Breast epithelium (tissue), 4 donors: ENCODE measurements at regions not wholly inside any gene's neighbourhood (a gene's known extent, or its start where the extent isn't known, plus 50 kb on each side); places are given as distances from the start of the nearest gene placed in this dataset.

Experiments
- DNase-seq, 2 donors: peaks; one replicate each; pipeline ENCODE4 v3.0.0-alpha.2; 2019; ENCODE audit warnings: low spot score in 2 of 2
- H3K27ac ChIP-seq, 2 donors: fragments of 200-600 bp; sonication (generic) in 1 of 2; one replicate each; pipeline ENCODE4 v1.5.1; 2016 to 2019; ENCODE audit warnings: mild to moderate bottlenecking in 1 of 2
- H3K27me3 ChIP-seq, 2 donors: fragments of 200-600 bp; sonication (generic) in 1 of 2; one replicate each; pipeline versions ENCODE4 v1.5.1 to v1.6.0; 2017 to 2019; ENCODE audit warnings: control low read depth in 1 of 2, mild to moderate bottlenecking in 1 of 2
- H3K36me3 ChIP-seq: fragments of 200-600 bp; one replicate; pipeline ENCODE4 v1.5.1; 2019
- H3K4me1 ChIP-seq, 2 donors: fragments of 200-600 bp; sonication (generic); one replicate each; pipeline ENCODE4 v1.5.1; 2016 to 2019; ENCODE audit warnings: control low read depth in 1 of 2
- H3K4me3 ChIP-seq, 3 donors: fragments of 200-600 bp; sonication (generic); 1 replicate in 2 of 3; 2 replicates in 1 of 3; pipeline ENCODE4 v1.5.1; 2016 to 2019; ENCODE audit warnings: mild to moderate bottlenecking in 3 of 3, moderate library complexity in 2 of 3
- H3K9me3 ChIP-seq, 2 donors: fragments of 200-600 bp; sonication (generic) in 1 of 2; one replicate each; pipeline ENCODE4 v1.5.1; 2016 to 2019; ENCODE audit warnings: control low read depth in 1 of 2
- CTCF ChIP-seq, 3 donors: fragments of 450-650 bp; IDR thresholded peaks; one replicate each; pipeline ENCODE4 v1.5.1; 2016 to 2017; ENCODE audit warnings: antibody characterized with exemption in 3 of 3, mild to moderate bottlenecking in 3 of 3, moderate library complexity in 3 of 3
- POLR2A ChIP-seq: fragments of 450-650 bp; IDR thresholded peaks from one replicate; pipeline ENCODE4 v1.6.1; 2016; ENCODE audit warnings: antibody characterized with exemption, mild to moderate bottlenecking, moderate library complexity
- POLR2AphosphoS5 ChIP-seq, 3 donors: sonication (generic); formaldehyde crosslinking; IDR thresholded peaks; one replicate each; pipeline ENCODE4 v1.6.1; 2017; ENCODE audit warnings: antibody characterized with exemption in 3 of 3
- intact Hi-C: fragments of 100-400 bp; cut with DNase I; formaldehyde crosslinking; loops from one replicate; pipeline ENCODE4 v1.15.1; 2023; ENCODE audit warnings: low total_unique reads

GRCh38 chr16:85459529-85460251 lies 153.4 kb upstream of the GSE1 start:
- no peak overlapping the region for H3K4me3 ChIP-seq
- H3K4me1 ChIP-seq: peaks cover 19 to 20% of the 10 kb centered on the region in 2 donors
- DNase-seq: peak in 1 of 2 donors; percentile 30
- peak overlapping the region; percentile 43 to 89 for H3K27ac ChIP-seq
- intact Hi-C loops: no loop called here
- no peaks in the 10 kb centered on the region for H3K27me3 ChIP-seq
- TF ChIP-seq CTCF (IDR thresholded peaks at IDR 0.05) (no peak), POLR2AphosphoS5 (IDR thresholded peaks at IDR 0.05) (peak; percentile 39 to 91 (median 83))
- no peaks in the 10 kb centered on the region for H3K36me3 ChIP-seq
- H3K9me3 ChIP-seq: no peaks in the 10 kb centered on the region

GRCh38 chr16:85460252-85461021 lies 152.7 kb upstream of the GSE1 start:
- intact Hi-C loops: no loop called here
- Histone ChIP-seq H3K4me3 (no peak overlapping the region), H3K27ac (peak overlapping the region; percentile 43 to 89), H3K36me3 (no peaks in the 10 kb centered on the region), H3K27me3 (no peaks in the 10 kb centered on the region), H3K4me1 (peaks cover 19 to 20% of the 10 kb centered on the region in 2 donors), H3K9me3 (no peaks in the 10 kb centered on the region)
- no peak for DNase-seq
- no peak for TF ChIP-seq CTCF (IDR thresholded peaks at IDR 0.05)
- no peak for TF ChIP-seq POLR2A
- no peak for TF ChIP-seq POLR2AphosphoS5 (IDR thresholded peaks at IDR 0.05)

GRCh38 chr16:85461022-85461813 lies 151.9 kb upstream of the GSE1 start:
- H3K36me3 ChIP-seq: no peaks in the 10 kb centered on the region
- peak overlapping the region; percentile 43 to 89 for H3K27ac ChIP-seq
- intact Hi-C loops: no loop called here
- peaks cover 20 to 22% of the 10 kb centered on the region in 2 donors for H3K4me1 ChIP-seq
- H3K9me3 ChIP-seq: no peaks in the 10 kb centered on the region
- no peak for DNase-seq
- H3K27me3 ChIP-seq: no peaks in the 10 kb centered on the region
- TF ChIP-seq CTCF (IDR thresholded peaks at IDR 0.05) (no peak), POLR2AphosphoS5 (IDR thresholded peaks at IDR 0.05) (peak in 1 of 3 donors; percentile 70)
- peak overlapping the region in 2 of 3 donors; percentile 42 to 68 for H3K4me3 ChIP-seq

- Histone ChIP-seq H3K36me3 (no peaks in the 10 kb centered on the region), H3K27ac (peak overlapping the region in 1 of 2 donors; percentile 89), H3K9me3 (no peaks in the 10 kb centered on the region), H3K27me3 (no peaks in the 10 kb centered on the region), H3K4me1 (peaks cover 20 to 23% of the 10 kb centered on the region in 2 donors), H3K4me3 (peak overlapping the region; percentile 25 to 68 (median 42))
- no peak for DNase-seq
- intact Hi-C loops: no loop called here
- TF ChIP-seq POLR2A: no peak
- no peak for TF ChIP-seq POLR2AphosphoS5 (IDR thresholded peaks at IDR 0.05)
- no peak for TF ChIP-seq CTCF (IDR thresholded peaks at IDR 0.05)
Measured at GRCh38 chr16:85461814-85462713, 151.1 kb upstream of the GSE1 start.
